AG08395 (cell line): ENCODE measurements at regions not wholly inside any gene's neighbourhood (a gene's known extent, or its start where the extent isn't known, plus 50 kb on each side); places are given as distances from the start of the nearest gene placed in this dataset.
"Not testable (repeated sequence)": the region's sequence is repeated elsewhere in the genome, so short reads cannot be mapped to it uniquely, and the experiment has no call there.

Experiments used
- DNase-seq: peaks from one replicate; pipeline ENCODE4 v3.0.0; 2012; ENCODE audit warnings: mixed read lengths, low spot score

DNA sequence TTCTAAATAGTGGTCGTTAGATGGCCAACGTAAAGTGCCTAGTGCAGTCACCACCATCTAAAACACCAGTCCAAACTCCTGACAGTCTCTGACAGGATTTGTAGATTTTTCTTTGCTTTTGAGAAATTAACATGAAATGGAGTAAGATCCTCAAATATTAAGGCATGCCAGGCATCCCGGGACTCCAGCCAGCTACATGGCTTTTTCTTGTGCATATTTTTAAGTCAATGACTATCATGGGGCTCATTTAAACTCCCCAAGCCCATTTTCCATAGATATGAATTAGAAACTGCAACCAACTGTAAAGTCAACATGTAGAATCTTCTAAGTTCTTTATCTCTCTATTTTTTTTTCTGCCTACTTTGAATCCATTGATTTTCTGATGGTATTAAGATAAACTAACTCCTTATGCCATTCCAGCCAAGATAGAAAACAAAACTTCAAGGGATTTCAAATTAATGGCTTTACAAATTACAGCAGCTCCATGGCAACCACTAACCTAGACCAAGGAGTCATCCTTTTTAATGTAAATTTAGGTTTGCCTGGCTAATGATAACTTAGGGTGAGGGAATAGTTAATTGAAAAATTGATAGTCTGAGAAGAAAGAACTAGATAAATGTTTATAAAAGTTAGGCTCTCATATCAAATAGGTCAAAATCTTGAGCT lies 764.1 kb upstream of the NXPH2 start:
- DNase-seq = no peak

DNA sequence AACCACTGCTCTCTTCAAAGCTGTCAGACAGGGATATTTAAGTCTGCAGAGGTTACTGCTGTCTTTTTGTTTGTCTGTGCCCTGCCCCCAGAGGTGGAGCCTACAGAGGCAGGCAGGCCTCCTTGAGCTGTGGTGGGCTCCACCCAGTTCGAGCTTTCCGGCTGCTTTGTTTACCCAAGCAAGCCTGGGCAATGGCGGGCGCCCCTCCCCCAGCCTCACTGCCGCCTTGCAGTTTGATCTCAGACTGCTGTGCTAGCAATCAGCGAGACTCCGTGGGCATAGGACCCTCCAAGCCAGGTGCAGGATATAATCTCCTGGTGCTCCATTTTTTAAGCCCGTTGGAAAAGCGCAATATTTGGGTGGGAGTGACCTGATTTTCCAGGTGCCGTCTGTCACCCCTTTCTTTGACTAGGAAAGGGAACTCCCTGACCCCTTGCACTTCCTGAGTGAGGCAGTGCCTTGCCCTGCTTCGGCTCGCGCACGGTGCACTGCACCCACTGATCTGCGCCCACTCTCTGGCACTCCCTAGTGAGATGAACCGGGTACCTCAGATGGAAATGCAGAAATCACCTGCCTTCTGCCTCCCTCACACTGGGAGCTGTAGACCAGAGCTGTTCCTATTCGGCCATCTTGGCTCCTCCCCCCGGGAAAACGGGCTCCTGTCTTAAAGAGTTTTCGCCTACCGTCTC lies 758.3 kb upstream of the NXPH2 start:
- DNase-seq = not testable (repeated sequence)

DNA sequence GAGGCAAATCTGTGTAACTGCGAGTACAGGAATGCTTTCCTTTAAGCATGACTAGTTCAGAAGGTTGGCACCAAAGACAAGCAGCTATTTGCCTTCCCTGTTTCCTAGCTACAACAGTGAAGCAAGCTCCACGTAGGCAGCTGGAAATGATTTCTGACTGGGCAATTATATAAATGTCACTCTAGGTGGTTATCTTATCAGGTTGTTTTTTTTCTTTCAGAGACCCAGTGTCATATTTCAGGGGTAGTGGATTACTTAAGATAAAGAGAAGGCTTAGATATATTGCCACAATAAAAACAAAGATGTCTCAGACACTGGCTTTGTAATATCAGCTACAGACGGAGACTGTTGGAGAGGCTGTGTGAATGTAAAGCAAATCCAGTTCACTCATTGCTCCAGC lies 748.9 kb upstream of the NXPH2 start:
- no peak for DNase-seq

DNA sequence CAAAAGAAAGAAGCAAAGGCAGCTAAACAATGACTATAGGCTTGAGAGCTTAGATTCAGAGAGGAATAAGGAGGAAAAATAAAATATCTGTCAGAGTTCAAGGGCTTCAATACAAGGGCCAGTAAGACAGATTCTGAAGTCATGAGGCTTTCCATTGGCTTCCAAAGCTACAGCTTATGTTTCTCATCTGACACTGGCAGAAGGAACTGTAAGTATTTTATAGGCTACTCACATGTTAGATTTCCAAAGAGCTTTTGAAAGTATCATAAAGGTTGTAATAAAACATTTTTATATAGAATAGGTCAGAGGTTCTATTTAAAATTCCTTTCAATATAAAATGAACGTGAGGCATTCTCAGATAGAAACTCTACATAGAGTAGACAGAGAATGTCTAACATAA lies 746.6 kb upstream of the NXPH2 start:
- no peak for DNase-seq

DNA sequence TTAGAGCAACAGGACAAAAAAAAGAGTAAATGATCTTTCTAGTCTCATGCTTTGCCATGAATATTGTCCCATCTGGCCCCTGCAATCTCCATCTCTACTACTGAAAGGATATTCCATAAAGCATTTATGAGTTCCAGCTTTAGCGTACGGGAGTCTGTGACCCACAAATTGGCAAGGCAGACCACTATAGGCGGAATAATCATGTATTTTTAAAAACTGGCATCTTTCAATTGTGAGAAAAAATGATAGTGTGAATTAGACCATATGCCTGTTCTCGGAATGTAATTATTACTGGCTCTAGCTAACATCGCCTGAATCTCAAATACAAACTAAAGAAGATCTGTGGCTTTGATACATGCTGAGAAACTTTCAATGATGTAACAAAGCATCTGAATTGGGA lies 738.1 kb upstream of the NXPH2 start:
- no peak for DNase-seq

DNA sequence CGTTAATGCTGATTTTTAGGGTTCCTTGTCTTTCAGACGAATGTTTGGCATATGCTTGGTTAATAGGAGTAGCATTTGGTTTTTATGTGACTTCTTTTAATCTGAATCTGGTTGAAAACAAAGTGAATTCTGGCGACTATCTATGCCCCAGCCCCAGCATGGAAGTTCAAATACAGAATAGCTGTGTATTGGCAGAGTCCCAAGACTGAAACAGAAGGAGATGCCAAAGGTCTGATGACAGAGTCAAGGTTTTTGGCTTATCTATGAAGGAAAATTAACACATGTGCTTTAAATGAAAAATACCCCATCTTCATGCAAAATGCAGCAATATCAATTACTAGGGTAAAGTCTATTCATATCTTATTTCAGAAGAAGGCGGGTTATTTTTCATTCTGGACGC lies 734.8 kb upstream of the NXPH2 start:
- DNase-seq = no peak

DNA sequence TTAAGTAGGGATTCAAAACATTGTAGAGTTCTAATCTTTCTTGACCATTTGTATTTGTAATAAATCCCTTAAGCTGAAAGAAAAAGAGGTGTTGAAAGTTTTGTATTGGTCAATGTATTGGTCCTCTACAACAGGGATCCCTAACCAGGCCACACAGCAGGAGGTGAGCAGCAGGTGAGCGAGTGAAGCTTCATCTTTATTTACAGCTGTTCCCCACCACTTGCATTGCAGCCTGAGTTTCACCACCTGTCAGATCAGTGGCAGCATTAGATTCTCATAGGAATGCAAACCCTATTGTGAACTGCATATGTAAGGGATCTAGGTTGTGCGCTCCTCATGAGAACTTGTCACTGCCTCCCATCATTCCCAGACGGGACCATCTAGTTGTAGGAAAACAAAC lies 715.7 kb upstream of the NXPH2 start:
- no peak for DNase-seq

DNA sequence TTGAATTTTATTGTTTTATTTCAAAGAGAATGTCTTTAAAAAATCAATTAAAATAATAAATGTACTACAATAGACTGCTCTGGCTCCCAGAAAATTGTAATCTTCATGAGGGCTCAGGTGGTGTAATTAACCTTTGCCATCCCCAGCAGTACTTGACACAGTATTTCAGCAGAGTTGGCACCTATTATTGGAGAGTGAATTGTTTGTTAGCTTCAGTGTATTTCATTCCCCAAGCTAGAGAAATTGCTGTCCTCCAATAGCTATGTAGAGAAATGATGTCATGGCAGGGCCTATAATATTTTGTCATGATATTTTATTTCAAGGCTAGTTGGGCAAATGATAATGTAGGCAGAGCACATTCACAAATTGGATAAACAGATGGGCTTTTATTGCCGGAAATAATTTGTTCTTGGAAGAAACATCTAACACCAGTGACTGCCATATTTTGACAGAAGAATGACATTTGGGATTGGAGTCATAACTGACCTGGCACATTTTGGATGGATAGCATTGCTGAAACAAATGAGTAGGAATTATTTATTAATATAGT lies 712.0 kb upstream of the NXPH2 start:
- no peak for DNase-seq

DNA sequence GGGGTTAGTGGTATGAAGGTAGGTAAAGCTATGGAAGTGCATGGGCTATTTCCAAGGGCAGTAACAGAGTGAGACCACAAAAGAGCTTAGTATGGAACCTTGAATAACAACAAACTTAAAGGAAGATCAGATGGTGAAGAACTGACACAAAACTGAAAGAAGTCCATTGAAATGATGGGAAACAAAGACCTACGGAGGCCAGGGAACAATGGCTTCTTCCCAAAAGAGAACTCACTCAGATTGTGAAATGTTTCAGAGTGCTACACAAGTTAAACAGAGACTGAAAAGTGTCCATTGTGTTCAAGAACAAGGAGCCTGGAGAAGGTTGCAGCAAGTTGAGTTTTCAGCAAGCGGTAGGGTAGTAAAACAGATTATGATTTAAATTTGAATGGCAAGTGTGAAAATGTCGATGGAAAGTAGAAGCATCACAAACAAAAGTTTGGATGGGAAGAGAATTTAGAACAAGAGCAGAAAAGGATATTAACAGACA lies 700.0 kb upstream of the NXPH2 start:
- no peak for DNase-seq

DNA sequence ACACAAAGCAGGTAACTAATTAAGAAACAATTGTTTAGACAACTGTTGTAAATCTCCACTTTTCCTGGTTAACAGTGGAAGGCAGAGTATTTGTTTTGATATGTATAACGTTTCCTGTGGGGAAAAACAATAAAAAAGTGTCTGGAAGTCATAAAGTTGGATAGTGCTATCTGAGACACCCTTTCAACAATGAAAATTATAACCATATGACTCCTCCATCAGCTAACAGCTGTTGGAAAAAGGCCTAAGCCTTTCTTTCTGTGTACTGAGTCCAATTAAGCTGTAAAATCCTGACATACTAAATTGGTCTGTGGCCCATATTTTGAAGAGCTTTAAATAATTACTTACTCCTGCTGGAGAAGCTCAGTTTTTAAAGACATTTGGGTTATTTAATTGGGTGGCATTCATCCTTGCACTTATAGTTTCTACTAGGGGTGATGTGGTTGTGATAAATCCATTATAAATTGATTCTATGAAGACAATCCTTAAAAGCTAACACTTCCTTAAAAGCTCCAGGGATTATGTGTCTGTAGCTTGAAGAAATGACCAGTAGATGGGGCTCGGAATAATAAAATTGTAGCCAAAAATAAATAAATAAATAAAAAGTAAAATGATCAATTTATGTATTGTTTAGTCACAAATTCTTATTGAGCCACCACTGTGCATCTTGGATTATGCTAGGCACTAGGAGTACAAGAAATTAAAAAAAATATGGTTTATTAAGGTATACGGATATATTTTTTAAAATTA lies 698.1 kb upstream of the NXPH2 start:
- DNase-seq = no peak

DNA sequence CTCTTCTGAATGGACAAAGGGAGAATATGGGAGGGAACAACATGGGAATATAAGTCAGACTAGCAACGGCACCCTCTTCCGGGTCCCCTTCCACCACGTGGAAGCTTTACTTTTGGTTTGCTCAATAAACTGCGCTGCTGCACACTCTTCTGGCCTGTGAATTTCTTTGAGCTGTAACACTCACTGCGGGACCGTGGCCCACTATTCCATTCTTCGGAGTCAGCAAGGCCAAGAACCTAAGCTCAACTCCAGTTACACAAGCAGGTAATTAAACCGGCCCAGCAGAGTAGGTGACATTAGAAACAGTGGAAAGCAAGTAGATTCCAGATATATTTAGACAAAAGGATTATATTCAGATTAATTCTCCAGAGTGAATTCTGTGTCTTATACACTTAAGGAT lies 697.4 kb upstream of the NXPH2 start:
- DNase-seq = no peak

DNA sequence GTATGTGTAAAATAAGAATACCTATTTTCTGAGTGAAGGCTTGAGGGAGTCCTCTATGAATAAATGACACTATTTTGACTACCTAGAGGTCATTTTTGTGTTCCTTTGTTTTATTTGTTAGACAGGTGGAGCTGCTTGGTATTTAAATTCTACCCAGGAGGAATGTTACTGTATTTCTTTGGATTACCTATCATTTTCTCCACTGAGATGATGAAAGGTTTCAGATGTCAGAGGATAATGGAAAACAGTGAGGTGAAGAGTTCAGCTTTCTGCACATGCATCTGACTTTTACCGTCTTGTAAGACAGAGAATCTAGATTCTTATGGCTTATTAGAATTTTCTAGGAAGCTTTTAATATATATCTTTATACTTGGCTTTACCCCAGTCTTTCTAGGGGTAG lies 689.8 kb upstream of the NXPH2 start:
- no peak for DNase-seq

DNA sequence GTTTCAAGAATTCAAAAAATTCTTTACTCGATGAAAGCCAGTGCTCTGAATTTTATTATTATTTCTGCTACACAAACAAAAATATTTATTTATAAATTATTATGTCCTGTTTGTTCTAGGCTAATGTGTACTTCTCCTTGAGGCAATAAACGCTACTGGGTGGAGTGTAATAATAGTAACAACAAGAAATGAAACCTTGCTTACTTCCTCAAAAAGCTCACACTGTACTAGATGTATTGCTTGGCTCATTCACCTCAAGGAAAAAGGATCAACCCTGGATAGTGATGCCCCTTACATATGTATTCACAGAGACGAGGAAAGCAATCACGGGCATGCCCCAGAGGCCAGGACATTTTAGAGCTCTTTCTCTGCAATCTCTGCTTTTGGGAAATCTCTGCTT lies 685.6 kb upstream of the NXPH2 start:
- DNase-seq = no peak

DNA sequence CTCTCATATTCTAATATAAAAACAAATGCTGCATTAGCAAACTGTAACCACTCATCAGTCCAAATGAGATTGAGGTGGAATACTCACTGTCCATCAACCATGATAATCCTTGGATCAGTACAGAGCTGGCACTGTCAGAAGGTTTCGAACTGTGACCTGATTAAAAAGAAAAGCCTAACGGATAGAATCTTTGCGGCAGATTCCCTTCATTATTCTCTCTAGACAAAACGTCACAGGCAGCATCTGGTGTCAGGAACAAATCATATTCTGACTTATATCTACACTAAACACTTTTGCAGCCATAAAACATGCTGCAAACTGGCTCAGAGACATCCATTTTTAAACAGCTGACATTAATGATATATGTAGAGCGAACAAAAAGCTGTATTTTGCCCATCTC lies 677.7 kb upstream of the NXPH2 start:
- DNase-seq = no peak

DNA sequence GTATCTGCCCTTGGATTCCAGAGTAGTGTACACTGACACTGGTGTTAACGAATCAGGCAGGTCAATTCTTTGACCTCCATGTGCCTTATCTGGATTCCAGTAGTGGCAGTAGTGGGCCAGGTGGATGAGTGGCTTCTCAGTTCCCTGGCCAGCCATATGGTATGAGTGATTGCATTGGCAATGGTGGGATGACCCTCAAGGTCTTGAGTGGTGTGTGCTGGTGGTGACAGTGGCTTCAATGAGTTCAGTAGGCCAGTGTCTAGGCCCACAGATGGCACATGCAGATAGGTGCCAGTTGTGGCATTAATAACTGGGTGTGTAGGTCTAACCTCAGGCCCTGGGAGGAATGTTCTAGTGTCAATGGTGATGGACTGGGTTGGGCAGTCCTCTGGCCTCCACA lies 674.1 kb upstream of the NXPH2 start:
- no peak for DNase-seq

DNA sequence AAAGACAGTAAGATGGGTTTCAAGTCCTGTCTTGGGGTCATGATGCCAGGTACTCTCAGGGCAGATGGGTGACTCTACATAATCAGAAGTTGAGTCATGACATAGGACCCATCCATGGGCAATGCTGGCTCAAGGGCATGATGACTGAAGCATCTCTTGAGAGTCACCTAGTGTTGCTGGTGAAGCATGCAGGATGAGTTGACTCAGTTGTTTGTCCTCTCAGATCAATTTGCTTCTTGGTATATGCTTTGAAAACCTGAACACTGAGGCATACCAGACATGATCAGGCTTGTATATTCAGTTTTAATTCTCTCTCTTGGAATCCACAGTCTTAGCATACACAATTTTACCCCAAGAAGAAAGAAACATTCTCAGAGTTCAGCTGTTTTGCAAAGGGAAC lies 658.9 kb upstream of the NXPH2 start:
- DNase-seq = no peak

DNA sequence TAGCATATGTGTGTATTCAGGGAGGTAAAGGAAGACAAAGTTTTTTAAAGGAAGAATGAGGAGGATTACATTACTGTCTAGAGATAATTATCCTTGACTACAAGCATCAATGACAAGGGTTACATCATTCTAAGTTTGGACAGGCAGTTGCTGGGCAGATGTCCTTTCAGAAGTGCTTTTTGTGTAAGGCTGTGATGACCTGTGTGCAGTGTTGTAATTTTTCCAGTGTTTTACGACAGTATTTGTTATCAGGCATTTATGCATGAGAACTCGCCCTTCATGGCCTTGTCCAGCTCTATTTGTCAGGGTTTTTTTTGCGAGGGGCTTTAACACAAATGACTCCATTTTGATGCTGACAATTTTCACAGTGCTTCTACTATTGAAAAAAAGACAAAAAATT lies 658.3 kb upstream of the NXPH2 start:
- DNase-seq = no peak

DNA sequence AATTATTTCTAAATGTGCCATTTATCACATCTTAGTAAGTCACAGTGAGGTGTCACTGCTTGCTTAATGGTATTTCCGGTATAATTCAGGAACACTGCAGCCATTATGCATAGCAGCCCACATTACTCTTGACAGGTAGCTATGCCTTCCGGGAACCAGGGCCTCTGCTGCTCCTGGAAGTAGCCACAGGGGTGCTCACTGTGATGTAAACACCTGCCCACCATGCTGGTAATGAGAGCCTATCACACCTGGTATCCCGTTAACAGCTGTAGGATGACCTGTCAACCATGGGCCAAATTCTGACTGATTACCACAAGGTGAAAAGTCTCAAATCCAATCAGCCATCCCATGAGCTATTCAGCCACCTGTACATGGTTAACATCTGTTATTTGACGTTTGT lies 647.0 kb upstream of the NXPH2 start:
- DNase-seq = no peak

DNA sequence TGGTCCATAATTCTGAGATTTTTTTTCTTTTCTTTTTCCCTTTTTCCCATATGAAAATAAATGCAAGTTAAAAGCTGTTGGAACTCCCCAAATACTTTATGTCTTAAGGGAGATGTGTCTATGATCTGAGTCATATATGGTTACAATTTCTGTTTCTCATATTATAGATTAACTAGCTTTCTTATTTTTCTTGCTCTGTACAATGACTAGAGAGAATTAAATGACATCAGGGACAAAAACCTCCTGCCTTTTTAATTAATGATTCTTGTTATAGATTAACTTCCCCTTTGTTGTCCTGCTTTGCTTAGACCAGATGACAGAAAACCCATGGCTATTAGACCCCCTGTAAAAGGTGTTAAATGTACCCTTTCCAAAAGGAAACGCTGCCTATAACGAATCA lies 643.9 kb upstream of the NXPH2 start:
- DNase-seq = no peak

DNA sequence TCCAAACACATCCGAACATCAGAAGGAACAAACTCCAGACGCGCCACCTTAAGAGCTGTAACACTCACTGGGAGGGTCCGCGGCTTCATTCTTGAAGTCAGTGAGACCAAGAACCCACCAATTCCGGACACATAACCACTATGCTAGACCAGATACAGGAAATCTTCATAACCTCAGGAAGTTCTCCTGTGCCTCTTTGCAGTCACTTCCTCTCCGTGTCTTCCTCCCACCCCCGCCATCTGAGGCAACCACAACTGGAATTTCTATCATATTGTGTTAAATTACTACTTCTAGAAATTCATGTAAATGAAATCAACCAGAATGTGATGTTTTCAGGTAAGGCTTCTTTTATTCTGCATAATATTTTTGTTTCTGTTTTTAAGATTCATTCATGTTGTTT lies 631.0 kb upstream of the NXPH2 start:
- no peak for DNase-seq

DNA sequence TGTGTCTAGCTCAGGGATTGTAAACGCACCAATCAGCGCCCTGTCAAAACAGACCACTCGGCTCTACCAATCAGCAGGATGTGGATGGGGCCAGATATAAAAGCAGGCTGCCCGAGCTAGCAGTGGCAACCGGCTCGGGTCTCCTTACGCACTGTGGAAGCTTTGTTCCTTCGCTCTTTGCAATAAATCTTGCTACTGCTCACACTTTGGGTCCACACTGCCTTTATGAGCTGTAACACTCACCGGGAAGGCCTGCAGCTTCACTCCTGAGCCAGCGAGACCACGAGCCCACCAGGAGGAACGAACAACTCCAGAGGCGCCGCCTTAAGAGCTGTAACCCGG lies 630.6 kb upstream of the NXPH2 start:
- DNase-seq = not testable (repeated sequence)

DNA sequence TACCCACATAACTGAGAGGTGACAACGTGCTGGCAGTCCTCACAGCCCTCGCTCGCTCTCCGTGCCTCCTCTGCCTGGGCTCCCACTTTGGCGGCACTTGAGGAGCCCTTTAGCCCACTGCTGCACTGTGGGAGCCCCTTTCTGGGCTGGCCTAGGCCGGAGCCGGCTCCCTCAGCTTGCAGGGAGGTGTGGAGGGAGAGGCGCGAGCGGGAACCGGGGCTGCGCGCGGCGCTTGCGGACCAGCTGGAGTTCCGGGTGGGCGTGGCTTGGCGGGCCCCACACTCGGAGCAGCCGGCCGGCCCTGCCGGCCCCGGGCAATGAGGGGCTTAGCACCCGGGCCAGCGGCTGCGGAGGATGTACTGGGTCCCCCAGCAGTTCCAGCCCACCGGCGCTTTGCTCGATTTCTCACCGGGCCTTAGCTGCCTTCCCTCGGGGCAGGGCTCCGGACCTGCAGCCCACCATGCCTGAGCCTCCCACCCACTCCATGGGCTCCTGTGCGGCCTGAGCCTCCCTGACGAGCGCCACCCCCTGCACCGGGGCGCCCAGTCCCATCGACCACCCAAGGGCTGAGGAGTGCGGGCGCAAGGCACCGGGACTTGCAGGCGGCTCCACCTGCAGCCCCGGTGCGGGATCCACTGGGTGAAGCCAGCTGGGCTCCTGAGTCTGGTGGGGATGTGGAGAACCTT lies 630.1 kb upstream of the NXPH2 start:
- DNase-seq = not testable (repeated sequence)

DNA sequence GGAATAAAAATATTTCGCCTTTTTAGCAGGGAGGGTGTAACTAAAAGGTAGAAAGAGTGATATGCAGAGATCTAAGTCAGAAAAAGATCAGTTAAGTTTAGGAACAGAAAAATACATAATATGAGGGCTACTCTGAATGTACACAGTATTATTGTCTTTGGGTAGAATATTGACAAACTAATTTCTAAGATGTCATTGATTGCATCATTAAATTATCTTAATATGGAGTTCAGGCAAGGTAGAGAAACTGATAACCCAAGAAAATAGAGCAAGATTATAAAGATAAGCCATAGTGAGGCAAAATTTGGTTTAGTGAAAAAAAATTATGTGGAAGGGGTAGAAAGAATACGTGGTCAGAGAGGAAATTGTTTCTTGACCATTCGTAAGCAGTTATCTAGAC lies 629.0 kb upstream of the NXPH2 start:
- DNase-seq = no peak
